Endothelial cell of umbilical vein (primary cell): ENCODE measurements at regions not wholly inside any gene's neighbourhood (a gene's known extent, or its start where the extent isn't known, plus 50 kb on each side); places are given as distances from the start of the nearest gene placed in this dataset.

Experiments used
- BruUV-seq: library from RNA; stranded (reverse); fragments of 400-500 nt; replicated peaks from 2 replicates; lab custom pipeline; 2021; lab: Mats Ljungman, UMichigan
- CTCF ChIA-PET: fragments of 300-600, 350-600 bp; sonication (Branson Sonifier 250); formaldehyde crosslinking; loops from one replicate; lab custom pipeline; 2021; ENCODE audit warnings: antibody characterized with exemption, inconsistent platforms; lab: Charles Lee
- POLR2A ChIA-PET: fragments of 300-600, 350-600 bp; sonication (Branson Sonifier 250); formaldehyde crosslinking; loops from one replicate; lab custom pipeline; 2021; ENCODE audit warnings: antibody characterized with exemption, inconsistent platforms; lab: Charles Lee
- DNase-seq: peaks from one replicate; pipeline ENCODE4 v3.0.0-alpha.2; 2011; ENCODE audit warnings: low read depth, low spot score
- FAIRE-seq: peaks from 2 replicates; lab custom pipeline; 2011; peaks lifted over from hg19 to GRCh38; lab: Jason Lieb, UNC
- H2AFZ ChIP-seq: 2 replicates; pipeline ENCODE4 v1.6.0; 2012; ENCODE audit warnings: low read depth, low read length, control low read depth, inconsistent platforms
- H3K27ac ChIP-seq: 2 replicates; pipeline ENCODE4 v1.5.1; 2011; ENCODE audit warnings: low read depth, mild to moderate bottlenecking, control low read depth, low read length, moderate library complexity; ENCODE audit not compliant: insufficient read depth
- H3K27me3 ChIP-seq, 2 experiments: 2 replicates each; pipeline versions ENCODE4 v1.6.0 to v1.6.1; 2011; ENCODE audit warnings: low read length in 2 of 2, mixed read lengths in 1 of 2; ENCODE audit not compliant: control insufficient read depth in 2 of 2, insufficient read depth in 2 of 2
- H3K36me3 ChIP-seq, 2 experiments: 2 replicates in 1 of 2; 3 replicates in 1 of 2; pipeline ENCODE4 v1.5.1; 2011; ENCODE audit warnings: low read length in 2 of 2, mild to moderate bottlenecking in 1 of 2, moderate library complexity in 1 of 2; ENCODE audit not compliant: control insufficient read depth in 2 of 2, insufficient read depth in 2 of 2; ENCODE audit errors: extremely low read depth in 1 of 2
- H3K4me1 ChIP-seq: 3 replicates; pipeline ENCODE4 v1.5.1; 2011; ENCODE audit warnings: mild to moderate bottlenecking, low read length; ENCODE audit not compliant: control insufficient read depth, insufficient read depth; ENCODE audit errors: extremely low read depth
- H3K4me2 ChIP-seq: 2 replicates; pipeline ENCODE4 v1.6.1; 2011; ENCODE audit warnings: low read length, control low read depth, mixed read lengths; ENCODE audit not compliant: insufficient read depth
- H3K4me3 ChIP-seq, 3 experiments: fragments of 200-600 bp in 1 of 3; sonication (generic), shearing (Covaris generic) in 1 of 3; replicated peaks in 1 of 3; 2 replicates each; pipeline ENCODE4 v1.5.1; 2011 to 2016; ENCODE audit warnings: control low read depth in 3 of 3, low read length in 3 of 3, mild to moderate bottlenecking in 2 of 3, inconsistent platforms in 1 of 3, low read depth in 1 of 3, moderate library complexity in 1 of 3; ENCODE audit not compliant: insufficient read depth in 1 of 3
- H3K79me2 ChIP-seq: 2 replicates; pipeline ENCODE4 v1.6.0; 2012; ENCODE audit warnings: low read length, inconsistent platforms; ENCODE audit not compliant: control insufficient read depth, insufficient read depth
- H3K9ac ChIP-seq: replicated peaks from 2 replicates; pipeline ENCODE3; 2011; ENCODE audit warnings: low read length, control low read depth; ENCODE audit not compliant: insufficient read depth; ENCODE audit errors: extremely low read depth
- H3K9me1 ChIP-seq: replicated peaks from 3 replicates; pipeline ENCODE4 v1.6.0; 2011; ENCODE audit warnings: mild to moderate bottlenecking, low read length; ENCODE audit not compliant: control insufficient read depth, insufficient read depth; ENCODE audit errors: extremely low read depth
- H3K9me3 ChIP-seq: replicated peaks from 2 replicates; pipeline ENCODE4 v1.5.1; 2012; ENCODE audit warnings: low read length, inconsistent platforms; ENCODE audit not compliant: control insufficient read depth, insufficient read depth
- H4K20me1 ChIP-seq: replicated peaks from 2 replicates; pipeline ENCODE3; 2011; ENCODE audit warnings: mild to moderate bottlenecking, low read length; ENCODE audit not compliant: control insufficient read depth, insufficient read depth; ENCODE audit errors: extremely low read depth
- CTCF ChIP-seq, 2 donors: IDR thresholded peaks; 1 replicate in 1 of 2; 2 replicates in 1 of 2; pipeline ENCODE4 v1.5.1; 2011; ENCODE audit warnings: low read length in 2 of 2, mild to moderate bottlenecking in 2 of 2, moderate library complexity in 2 of 2, control low read depth in 1 of 2, inconsistent platforms in 1 of 2, low read depth in 1 of 2; ENCODE audit not compliant: insufficient read depth in 1 of 2; ENCODE audit errors: extremely low read depth in 1 of 2
- EZH2 ChIP-seq: IDR thresholded peaks from 2 replicates; pipeline ENCODE4 v1.6.1; 2012; ENCODE audit warnings: borderline replicate concordance, low read depth, mild to moderate bottlenecking, moderate library complexity, low read length, inconsistent platforms; ENCODE audit not compliant: severe bottlenecking
- FOS ChIP-seq: IDR thresholded peaks from 2 replicates; pipeline ENCODE4 v1.6.1; 2011; ENCODE audit warnings: mild to moderate bottlenecking, low read length, moderate library complexity, borderline replicate concordance; ENCODE audit not compliant: insufficient read depth
- GATA2 ChIP-seq: IDR thresholded peaks from 2 replicates; pipeline ENCODE4 v1.7.0; 2011; ENCODE audit warnings: low read depth, mild to moderate bottlenecking, moderate library complexity, mixed read lengths, low read length; ENCODE audit not compliant: insufficient read length, insufficient read depth
- JUN ChIP-seq: IDR thresholded peaks from 2 replicates; pipeline ENCODE4 v1.6.1; 2011; ENCODE audit warnings: borderline replicate concordance, low read depth; ENCODE audit not compliant: insufficient read length, insufficient read depth
- MAX ChIP-seq: IDR thresholded peaks from 2 replicates; pipeline ENCODE4 v1.6.1; 2011; ENCODE audit not compliant: insufficient read depth, insufficient read length
- MYC ChIP-seq: IDR thresholded peaks from one replicate; pipeline ENCODE4 v1.6.1; 2011; ENCODE audit warnings: mild to moderate bottlenecking, low read depth, low read length
- POLR2A ChIP-seq: IDR thresholded peaks from 2 replicates; pipeline ENCODE4 v1.6.1; 2012; ENCODE audit warnings: low read depth, mild to moderate bottlenecking, control low read depth, low read length
- POLR2AphosphoS5 ChIP-seq: IDR thresholded peaks from 2 replicates; pipeline ENCODE4 v1.6.1; 2012; ENCODE audit warnings: low read depth, mild to moderate bottlenecking, control low read depth, low read length, moderate library complexity; ENCODE audit not compliant: insufficient read depth
- dilution Hi-C: fragments of 300-500 bp; cut with MboI; formaldehyde crosslinking; loops from one replicate; pipeline ENCODE4 v1.15.0; 2019; ENCODE audit warnings: low sequenced_read_pairs; ENCODE audit not compliant: extremely low pct_ligation_motif_present
- intact Hi-C: fragments of 100-400 bp; cut with micrococcal nuclease; formaldehyde crosslinking; loops from one replicate; pipeline ENCODE4 v1.10.0; 2022

- Histone ChIP-seq H3K36me3 (no peaks in the 10 kb centered on the region), H3K9me1 (no peaks in the 10 kb centered on the region), H3K79me2 (no peaks in the 10 kb centered on the region), H3K4me2 (no peak overlapping the region), H3K27me3 (peaks cover 0 to 7% of the 10 kb centered on the region in 2 experiments), H4K20me1 (no peaks in the 10 kb centered on the region), H3K27ac (no peak overlapping the region), H3K9ac (no peak overlapping the region), H3K4me1 (no peaks in the 10 kb centered on the region), H3K4me3 (no peak overlapping the region), H3K9me3 (no peaks in the 10 kb centered on the region), H2AFZ (no peak overlapping the region)
- dilution Hi-C loops: no loop called here
- TF ChIP-seq CTCF (IDR thresholded peaks at IDR 0.05; ENCODE audit: extremely low read depth in 1 of 2, insufficient read depth in 1 of 2, low read depth in 1 of 2, low read length in 2 of 2): no peak
- no peak for TF ChIP-seq POLR2A
- TF ChIP-seq EZH2: no peak
- no peak for TF ChIP-seq MAX
- no peak for TF ChIP-seq POLR2AphosphoS5
- no TSS peak for BruUV-seq
- DNase-seq (no peak), FAIRE-seq (no peak)
- ChIA-PET CTCF (no interaction called here), POLR2A (no interaction called here)
- intact Hi-C loops: no loop called here
These were observed 328.8 kb upstream of the GATB start for GRCh38 chr4:152089584-152089983.

- no peaks in the 10 kb centered on the region for H3K4me1 ChIP-seq
- dilution Hi-C loops: no loop called here
- no peak for FAIRE-seq
- H3K36me3 ChIP-seq: no peaks in the 10 kb centered on the region
- TF ChIP-seq EZH2 (no peak), MAX (no peak), GATA2 (no peak), POLR2A (no peak), MYC (no peak), JUN (no peak), FOS (no peak), CTCF (IDR thresholded peaks at IDR 0.05; ENCODE audit: extremely low read depth in 1 of 2, insufficient read depth in 1 of 2, low read depth in 1 of 2, low read length in 2 of 2) (no peak), POLR2AphosphoS5 (no peak)
- no peaks in the 10 kb centered on the region for H3K79me2 ChIP-seq
- POLR2A ChIA-PET: no interaction called here
- no peak overlapping the region for H3K27ac ChIP-seq
- H2AFZ ChIP-seq: no peak overlapping the region
- no peaks in the 10 kb centered on the region for H3K9me1 ChIP-seq
- CTCF ChIA-PET: no interaction called here
- no TSS peak for BruUV-seq
- no peak overlapping the region for H3K9ac ChIP-seq
- no peaks in the 10 kb centered on the region for H3K9me3 ChIP-seq
- no peaks in the 10 kb centered on the region for H4K20me1 ChIP-seq
- H3K27me3 ChIP-seq: peaks cover 0 to 8% of the 10 kb centered on the region in 2 experiments
- no peak overlapping the region for H3K4me3 ChIP-seq
- DNase-seq: no peak
- intact Hi-C loops: no loop called here
- no peak overlapping the region for H3K4me2 ChIP-seq
These were observed 326.5 kb upstream of the GATB start for GRCh38 chr4:152087335-152087734.
